ENCODE measurements at regions not wholly inside any gene's neighbourhood (a gene's known extent, or its start where the extent isn't known, plus 50 kb on each side); places are given as distances from the start of the nearest gene placed in this dataset.

GRCh38 chr2:139177041-139177440 is 396.9 kb upstream of the NXPH2 start:
- WGBS, 2 donors: 65 to 68% methylated on average over 3 of the region's 3 CpGs
- Histone ChIP-seq H3K36me3 (ENCODE audit: low read depth, missing control alignments) (no peaks in the 10 kb centered on the region), H3K4me1 (no peaks in the 10 kb centered on the region), H3K27ac (no peak overlapping the region), H3K27me3 (no peaks in the 10 kb centered on the region), H3K4me3 (no peak overlapping the region), H3K9me3 (no peaks in the 10 kb centered on the region)
- no peak for DNase-seq
- intact Hi-C loops (cut with DNase I; ENCODE audit: low total_unique reads): no loop called here
- no peak for TF ChIP-seq CTCF (IDR thresholded peaks at IDR 0.05)
- TF ChIP-seq POLR2A (IDR thresholded peaks at IDR 0.05): no peak

- Histone ChIP-seq H3K27ac (no peak overlapping the region), H3K27me3 (no peaks in the 10 kb centered on the region), H3K4me1 (no peaks in the 10 kb centered on the region), H3K9me3 (no peaks in the 10 kb centered on the region), H3K36me3 (ENCODE audit: low read depth, missing control alignments) (no peaks in the 10 kb centered on the region), H3K4me3 (no peak overlapping the region)
- DNase-seq: no peak
- intact Hi-C loops (cut with DNase I; ENCODE audit: low total_unique reads): no loop called here
- WGBS, 2 donors: 57 to 80% methylated on average over 3 of the region's 3 CpGs
- TF ChIP-seq CTCF (IDR thresholded peaks at IDR 0.05) (no peak), POLR2A (IDR thresholded peaks at IDR 0.05) (no peak)
Measured at GRCh38 chr2:139175510-139175909, 395.3 kb upstream of the NXPH2 start.

GRCh38 chr2:139170406-139170805 is 390.2 kb upstream of the NXPH2 start:
- no peak for TF ChIP-seq CTCF (IDR thresholded peaks at IDR 0.05)
- no peak for TF ChIP-seq POLR2A (IDR thresholded peaks at IDR 0.05)
- H3K27ac ChIP-seq: no peak overlapping the region
- H3K4me3 ChIP-seq: no peak overlapping the region
- intact Hi-C loops (cut with DNase I; ENCODE audit: low total_unique reads): no loop called here
- H3K27me3 ChIP-seq: no peaks in the 10 kb centered on the region
- 78 to 90% methylated on average over 2 of the region's 2 CpGs for WGBS, 2 donors
- H3K4me1 ChIP-seq: no peaks in the 10 kb centered on the region
- no peaks in the 10 kb centered on the region for H3K36me3 ChIP-seq (ENCODE audit: low read depth, missing control alignments)
- no peak for DNase-seq
- H3K9me3 ChIP-seq: no peaks in the 10 kb centered on the region

GRCh38 chr2:139165601-139166000 is 385.4 kb upstream of the NXPH2 start:
- H3K36me3 ChIP-seq (ENCODE audit: low read depth, missing control alignments): no peaks in the 10 kb centered on the region
- H3K4me1 ChIP-seq: no peaks in the 10 kb centered on the region
- no peak overlapping the region for H3K27ac ChIP-seq
- DNase-seq: no peak
- no peaks in the 10 kb centered on the region for H3K27me3 ChIP-seq
- intact Hi-C loops (cut with DNase I; ENCODE audit: low total_unique reads): no loop called here
- WGBS, 2 donors: 77 to 79% methylated on average over 2 of the region's 2 CpGs
- TF ChIP-seq POLR2A (IDR thresholded peaks at IDR 0.05): no peak
- TF ChIP-seq CTCF (IDR thresholded peaks at IDR 0.05): no peak
- no peaks in the 10 kb centered on the region for H3K9me3 ChIP-seq
- H3K4me3 ChIP-seq: no peak overlapping the region

GRCh38 chr2:139165041-139165440 is 384.9 kb upstream of the NXPH2 start:
- no peak overlapping the region for H3K27ac ChIP-seq
- TF ChIP-seq POLR2A (IDR thresholded peaks at IDR 0.05): no peak
- TF ChIP-seq CTCF (IDR thresholded peaks at IDR 0.05): no peak
- intact Hi-C loops (cut with DNase I; ENCODE audit: low total_unique reads): no loop called here

More at GRCh38 chr2:139165041-139165440, 384.9 kb upstream of the NXPH2 start:
- no peak for DNase-seq
- H3K9me3 ChIP-seq: no peaks in the 10 kb centered on the region
- H3K36me3 ChIP-seq (ENCODE audit: low read depth, missing control alignments): no peaks in the 10 kb centered on the region
- 87 to 96% methylated on average over 2 of the region's 2 CpGs for WGBS, 2 donors
- H3K27me3 ChIP-seq: no peaks in the 10 kb centered on the region
- no peak overlapping the region for H3K4me3 ChIP-seq
- no peaks in the 10 kb centered on the region for H3K4me1 ChIP-seq

Data from testis (tissue), 2 donors.